ENCODE measurements at regions not wholly inside any gene's neighbourhood (a gene's known extent, or its start where the extent isn't known, plus 50 kb on each side); places are given as distances from the start of the nearest gene placed in this dataset.
"Not testable (repeated sequence)": the region's sequence is repeated elsewhere in the genome, so short reads cannot be mapped to it uniquely, and the experiment has no call there.

GRCh38 chr2:224252631-224253030, 149.3 kb downstream of the FAM124B start:
- DNase-seq (ENCODE audit: low spot score in 2 of 2), result no peak
- Mint-ChIP-seq H3K27ac (no peak overlapping the region), H3K27me3 (peaks cover 5% of the 10 kb centered on the region), H3K4me3 (no peak overlapping the region), H3K4me1 (no peaks in the 10 kb centered on the region), H3K9me3 (no peaks in the 10 kb centered on the region), H3K36me3 (no peaks in the 10 kb centered on the region)
- no peak for ATAC-seq (ENCODE audit: low read depth)

DNA sequence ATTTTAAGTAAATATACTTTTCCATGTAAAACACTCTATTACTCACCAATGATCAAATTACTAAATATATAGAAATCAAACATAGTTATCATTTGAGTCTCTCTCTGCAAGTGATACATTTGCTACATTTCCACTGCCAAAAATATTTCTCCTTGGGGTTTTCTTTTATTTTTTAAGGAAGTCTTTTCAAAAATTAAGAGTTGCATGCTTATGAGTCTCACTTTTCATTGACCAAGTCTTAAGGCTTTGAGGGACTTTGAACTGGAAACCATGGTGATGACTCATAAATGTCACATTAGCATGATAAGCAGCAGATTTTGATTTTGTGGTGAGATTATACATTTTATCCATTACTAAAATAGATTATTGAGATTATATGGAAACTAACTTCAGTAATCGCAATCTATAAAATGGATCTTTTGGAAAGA, 152.9 kb downstream of the FAM124B start:
- no peak for ATAC-seq (ENCODE audit: low read depth)
- H3K27ac Mint-ChIP-seq, result no peak overlapping the region
- H3K4me1 Mint-ChIP-seq, result no peaks in the 10 kb centered on the region
- H3K27me3 Mint-ChIP-seq, result peaks cover 4% of the 10 kb centered on the region
- no peak for DNase-seq (ENCODE audit: low spot score in 2 of 2)
- no peak overlapping the region for H3K4me3 Mint-ChIP-seq
- no peaks in the 10 kb centered on the region for H3K36me3 Mint-ChIP-seq
- no peaks in the 10 kb centered on the region for H3K9me3 Mint-ChIP-seq

GRCh38 chr2:224242561-224242960, 159.3 kb downstream of the FAM124B start:
- ATAC-seq (ENCODE audit: low read depth) (no peak), DNase-seq (ENCODE audit: low spot score in 2 of 2) (no peak)
- no peaks in the 10 kb centered on the region for H3K9me3 Mint-ChIP-seq
- H3K4me3 Mint-ChIP-seq, result no peak overlapping the region
- no peaks in the 10 kb centered on the region for H3K36me3 Mint-ChIP-seq
- H3K27ac Mint-ChIP-seq, result no peak overlapping the region
- peaks cover 5% of the 10 kb centered on the region for H3K27me3 Mint-ChIP-seq
- H3K4me1 Mint-ChIP-seq, result no peaks in the 10 kb centered on the region

GRCh38 chr2:224241812-224242211, 160.1 kb downstream of the FAM124B start:
- no peak overlapping the region for H3K27ac Mint-ChIP-seq

GRCh38 chr2:224241001-224241400, 160.9 kb downstream of the FAM124B start:
- DNase-seq (ENCODE audit: low spot score in 2 of 2) (no peak), ATAC-seq (ENCODE audit: low read depth) (no peak)
- no peaks in the 10 kb centered on the region for H3K36me3 Mint-ChIP-seq
- H3K9me3 Mint-ChIP-seq, result peaks cover 5% of the 10 kb centered on the region
- no peak overlapping the region for H3K4me3 Mint-ChIP-seq
- H3K27me3 Mint-ChIP-seq, result peaks cover 5% of the 10 kb centered on the region
- no peak overlapping the region for H3K27ac Mint-ChIP-seq
- H3K4me1 Mint-ChIP-seq, result no peaks in the 10 kb centered on the region

More at GRCh38 chr2:224241812-224242211, 160.1 kb downstream of the FAM124B start:
- Mint-ChIP-seq H3K9me3 (peaks cover 3% of the 10 kb centered on the region), H3K27me3 (peaks cover 5% of the 10 kb centered on the region), H3K4me1 (no peaks in the 10 kb centered on the region), H3K36me3 (no peaks in the 10 kb centered on the region), H3K4me3 (no peak overlapping the region)
- no peak for DNase-seq (ENCODE audit: low spot score in 2 of 2)
- no peak for ATAC-seq (ENCODE audit: low read depth)

GRCh38 chr2:224223851-224224555, 177.9 kb downstream of the FAM124B start:
- H3K4me1 Mint-ChIP-seq, result peaks cover 2% of the 10 kb centered on the region
- no peak overlapping the region for H3K27ac Mint-ChIP-seq
- peaks cover 16% of the 10 kb centered on the region for H3K27me3 Mint-ChIP-seq
- ATAC-seq (ENCODE audit: low read depth), result no peak
- H3K4me3 Mint-ChIP-seq, result no peak overlapping the region
- DNase-seq (ENCODE audit: low spot score in 2 of 2), result no peak
- H3K9me3 Mint-ChIP-seq, result no peaks in the 10 kb centered on the region
- H3K36me3 Mint-ChIP-seq, result no peaks in the 10 kb centered on the region

GRCh38 chr2:224222974-224223373, 178.9 kb downstream of the FAM124B start:
- H3K9me3 Mint-ChIP-seq, result no peaks in the 10 kb centered on the region
- no peak overlapping the region for H3K27ac Mint-ChIP-seq
- peaks cover 2% of the 10 kb centered on the region for H3K4me1 Mint-ChIP-seq
- no peaks in the 10 kb centered on the region for H3K36me3 Mint-ChIP-seq
- ATAC-seq (ENCODE audit: low read depth), result no peak
- no peak overlapping the region for H3K4me3 Mint-ChIP-seq
- H3K27me3 Mint-ChIP-seq, result peaks cover 14% of the 10 kb centered on the region
- DNase-seq (ENCODE audit: low spot score in 2 of 2), result no peak

DNA sequence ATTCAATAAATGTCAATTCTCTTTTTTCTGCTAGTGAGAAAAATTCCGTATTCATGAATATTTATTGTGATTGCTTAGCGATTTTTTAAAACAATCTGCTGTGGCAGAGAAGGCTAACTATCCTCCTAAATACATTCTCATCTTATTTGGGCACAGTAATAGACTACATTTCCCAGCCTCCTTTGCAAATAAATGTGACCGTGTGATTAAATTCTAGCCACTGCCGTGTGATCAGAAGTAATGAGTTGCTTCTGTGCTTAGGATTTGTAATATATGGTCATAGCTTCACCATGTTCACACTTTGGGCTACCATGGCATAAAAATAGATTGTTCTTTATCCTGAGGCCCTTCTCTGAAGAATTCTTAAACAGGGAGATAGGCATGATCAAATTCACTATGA, 179.6 kb downstream of the FAM124B start:
- Mint-ChIP-seq H3K27ac (no peak overlapping the region), H3K27me3 (peaks cover 14% of the 10 kb centered on the region), H3K9me3 (no peaks in the 10 kb centered on the region), H3K36me3 (no peaks in the 10 kb centered on the region), H3K4me3 (no peak overlapping the region), H3K4me1 (peaks cover 2% of the 10 kb centered on the region)
- no peak for DNase-seq (ENCODE audit: low spot score in 2 of 2)
- no peak for ATAC-seq (ENCODE audit: low read depth)

DNA sequence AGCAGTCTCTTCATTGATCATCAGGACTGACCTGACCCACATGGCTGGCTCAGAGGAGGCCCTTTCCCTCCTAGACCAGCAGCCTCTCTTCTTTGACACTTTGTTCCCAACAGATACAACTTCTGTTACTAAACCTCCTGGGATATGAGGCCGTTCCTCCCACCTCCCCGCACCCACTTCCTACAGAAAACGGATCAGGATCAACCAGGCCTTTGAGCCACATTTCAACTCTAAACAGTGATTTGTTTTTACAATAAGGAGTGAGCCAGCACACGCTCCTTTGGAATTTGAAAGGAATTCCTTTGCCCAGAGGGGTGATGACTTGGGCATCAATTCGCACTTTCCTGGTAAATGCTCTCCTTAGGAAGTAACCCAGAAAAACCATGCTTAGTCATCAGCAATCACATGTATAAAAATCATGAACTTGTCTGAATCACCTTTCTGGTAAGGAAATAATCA, 180.4 kb downstream of the FAM124B start:
- H3K9me3 Mint-ChIP-seq, result no peaks in the 10 kb centered on the region
- H3K36me3 Mint-ChIP-seq, result no peaks in the 10 kb centered on the region
- H3K4me3 Mint-ChIP-seq, result no peak overlapping the region
- H3K27me3 Mint-ChIP-seq, result peaks cover 12% of the 10 kb centered on the region
- ATAC-seq (ENCODE audit: low read depth) (no peak), DNase-seq (ENCODE audit: low spot score in 2 of 2) (no peak)
- no peak overlapping the region for H3K27ac Mint-ChIP-seq
- peaks cover 2% of the 10 kb centered on the region for H3K4me1 Mint-ChIP-seq

DNA sequence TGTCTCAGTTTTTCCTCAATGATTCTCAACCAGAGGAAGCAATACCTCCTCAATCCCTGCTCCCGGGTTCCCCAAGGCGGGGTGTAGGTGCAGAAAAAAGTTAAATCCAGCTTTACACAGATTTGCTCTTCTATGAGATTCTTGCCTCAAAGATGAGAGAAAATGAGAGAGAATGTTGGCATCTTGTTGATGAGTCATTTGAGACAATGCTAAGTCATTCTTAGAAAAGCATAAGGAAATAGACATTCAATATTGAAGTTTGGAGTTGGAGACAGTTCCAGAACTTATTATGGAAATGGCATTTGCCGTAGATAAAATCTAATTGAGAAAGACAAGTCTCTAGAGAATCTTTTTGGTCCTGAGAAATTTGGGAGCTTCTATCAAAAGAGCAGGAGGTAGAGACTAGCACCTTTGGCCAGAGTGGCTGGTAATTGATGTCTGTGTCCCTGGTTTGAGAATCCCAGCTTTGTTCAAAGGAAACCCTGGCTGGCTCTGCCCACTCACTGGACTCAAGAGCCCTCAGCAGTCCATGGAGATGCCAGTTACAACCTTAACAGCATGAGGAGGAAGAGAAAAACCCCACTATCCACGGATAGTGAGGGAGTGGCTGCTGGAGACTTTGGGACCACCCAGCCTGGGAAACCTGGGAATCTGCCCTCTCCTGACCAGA, 181.2 kb downstream of the FAM124B start:
- no peak for ATAC-seq (ENCODE audit: low read depth)
- Mint-ChIP-seq H3K9me3 (no peaks in the 10 kb centered on the region), H3K27me3 (peaks cover 6% of the 10 kb centered on the region), H3K36me3 (no peaks in the 10 kb centered on the region), H3K4me3 (no peak overlapping the region), H3K4me1 (peaks cover 2% of the 10 kb centered on the region), H3K27ac (no peak overlapping the region)
- DNase-seq (ENCODE audit: low spot score in 2 of 2), result no peak

- ATAC-seq (ENCODE audit: low read depth), result no peak
- no peaks in the 10 kb centered on the region for H3K36me3 Mint-ChIP-seq
- H3K27me3 Mint-ChIP-seq, result peaks cover 6% of the 10 kb centered on the region
- H3K9me3 Mint-ChIP-seq, result no peaks in the 10 kb centered on the region
- H3K4me3 Mint-ChIP-seq, result no peak overlapping the region
- H3K27ac Mint-ChIP-seq, result no peak overlapping the region
- peaks cover 2% of the 10 kb centered on the region for H3K4me1 Mint-ChIP-seq
- DNase-seq (ENCODE audit: low spot score in 2 of 2), result no peak
These were observed 180.7 kb upstream of the SERPINE2 start for GRCh38 chr2:224219781-224220180.

DNA sequence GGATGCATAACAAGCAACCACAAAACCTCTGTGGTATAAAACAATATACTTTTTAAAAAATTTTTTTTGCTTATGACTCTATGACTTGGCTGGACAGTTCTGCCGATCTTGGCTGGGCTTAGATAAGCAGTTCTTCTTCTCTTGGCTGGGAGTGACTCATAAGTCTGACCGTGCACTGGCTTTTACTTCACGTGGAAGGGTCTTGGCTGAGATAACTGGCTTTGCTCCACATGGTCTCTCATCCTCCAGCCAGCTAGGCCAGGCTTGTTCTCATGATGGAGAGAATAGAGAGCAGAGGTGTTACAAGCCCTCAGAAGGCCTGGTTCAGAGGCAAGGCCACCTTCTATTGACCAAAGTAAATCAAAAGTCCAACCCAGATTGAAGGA, 178.9 kb upstream of the SERPINE2 start:
- ATAC-seq (ENCODE audit: low read depth), result no peak

GRCh38 chr2:224217233-224217961, 178.3 kb upstream of the SERPINE2 start:
- Mint-ChIP-seq H3K27ac (no peak overlapping the region), H3K36me3 (no peaks in the 10 kb centered on the region), H3K9me3 (no peaks in the 10 kb centered on the region), H3K4me3 (no peak overlapping the region), H3K4me1 (no peaks in the 10 kb centered on the region), H3K27me3 (peaks cover 7% of the 10 kb centered on the region)
- DNase-seq (ENCODE audit: low spot score in 2 of 2), result no peak
- no peak for ATAC-seq (ENCODE audit: low read depth)

More for the DNA sequence above, 178.9 kb upstream of the SERPINE2 start:
- Mint-ChIP-seq H3K27me3 (peaks cover 9% of the 10 kb centered on the region), H3K4me1 (peaks cover 2% of the 10 kb centered on the region), H3K4me3 (no peak overlapping the region), H3K27ac (no peak overlapping the region), H3K36me3 (no peaks in the 10 kb centered on the region), H3K9me3 (no peaks in the 10 kb centered on the region)
- no peak for DNase-seq (ENCODE audit: low spot score in 2 of 2)

DNA sequence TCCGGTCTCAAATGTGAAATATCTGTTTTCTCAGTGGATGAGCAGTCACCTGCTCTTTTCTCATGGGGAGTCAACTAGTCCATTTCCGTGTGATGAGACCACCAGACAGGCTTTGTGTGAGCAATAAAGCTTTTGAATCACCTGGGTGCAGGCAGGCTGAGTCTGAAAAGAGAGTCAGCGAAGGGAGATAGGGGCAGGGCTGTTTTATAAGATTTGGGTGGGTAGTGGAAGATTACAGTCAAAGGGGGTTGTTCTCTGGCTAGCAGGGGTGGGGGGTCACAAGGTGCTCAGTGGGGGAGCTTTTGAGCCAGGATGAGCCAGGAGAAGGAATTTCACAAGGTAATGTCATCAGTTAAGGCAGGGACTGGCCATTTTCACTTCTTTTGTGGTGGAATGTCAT, 176.5 kb upstream of the SERPINE2 start:
- DNase-seq (ENCODE audit: low spot score in 2 of 2); H3K4me3 Mint-ChIP-seq; H3K27me3 Mint-ChIP-seq; H3K27ac Mint-ChIP-seq; H3K9me3 Mint-ChIP-seq; H3K36me3 Mint-ChIP-seq; H3K4me1 Mint-ChIP-seq; ATAC-seq (ENCODE audit: low read depth): not testable (repeated sequence)

Data from memory B cell (primary cell).